ENCODE measurements at regions not wholly inside any gene's neighbourhood (a gene's known extent, or its start where the extent isn't known, plus 50 kb on each side); places are given as distances from the start of the nearest gene placed in this dataset.

GRCh38 chr3:124664804-124665203, 65.4 kb upstream of the UMPS start:
- Histone ChIP-seq H3K27ac (peak overlapping the region; percentile 55 to 92 (median 57)), H3K4me1 (peaks cover 0 to 51% (median 23%) of the 10 kb centered on the region in 4 donors), H3K9me3 (no peaks in the 10 kb centered on the region), H3K36me3 (peaks cover 0 to 5% (median 0%) of the 10 kb centered on the region in 4 donors), H3K4me3 (no peak overlapping the region), H3K27me3 (no peaks in the 10 kb centered on the region)
- intact Hi-C loops (cut with DNase I), result no loop called here
- peak; percentile 37 to 83 (median 71) for DNase-seq
- TF ChIP-seq CTCF (IDR thresholded peaks at IDR 0.05) (peak in 1 of 4 donors; percentile 6), POLR2A (IDR thresholded peaks at IDR 0.05) (no peak)
- WGBS (ENCODE audit: insufficient coverage, low coverage, low lambda C conversion rate, missing lambda C conversion rate), result 19% methylated on average over 2 of the region's 2 CpGs
- ATAC-seq, result peak; percentile 85 to 93 (median 90)

GRCh38 chr3:124666067-124666466, 64.2 kb upstream of the UMPS start:
- no peak for TF ChIP-seq CTCF (IDR thresholded peaks at IDR 0.05)
- Histone ChIP-seq H3K27ac (peak overlapping the region in 1 of 3 donors; percentile 92), H3K36me3 (peaks cover 0 to 5% (median 0%) of the 10 kb centered on the region in 4 donors), H3K9me3 (no peaks in the 10 kb centered on the region), H3K4me1 (peaks cover 0 to 51% (median 23%) of the 10 kb centered on the region in 4 donors), H3K4me3 (no peak overlapping the region), H3K27me3 (no peaks in the 10 kb centered on the region)
- 77% methylated on average over 5 of the region's 5 CpGs for WGBS (ENCODE audit: insufficient coverage, low coverage, low lambda C conversion rate, missing lambda C conversion rate)
- ATAC-seq (no peak), DNase-seq (no peak)
- intact Hi-C loops (cut with DNase I), result no loop called here

GRCh38 chr3:124669470-124669869, 60.8 kb upstream of the UMPS start:
- ATAC-seq (peak; percentile 14 to 68 (median 32)), DNase-seq (no peak)
- H3K36me3 ChIP-seq, result peaks cover 0 to 20% (median 4%) of the 10 kb centered on the region in 4 donors
- no peaks in the 10 kb centered on the region for H3K27me3 ChIP-seq
- no peaks in the 10 kb centered on the region for H3K9me3 ChIP-seq
- no peak overlapping the region for H3K4me3 ChIP-seq
- peaks cover 0 to 25% (median 13%) of the 10 kb centered on the region in 4 donors for H3K4me1 ChIP-seq
- intact Hi-C loops (cut with DNase I), result no loop called here
- TF ChIP-seq CTCF (IDR thresholded peaks at IDR 0.05), result no peak
- no peak for TF ChIP-seq POLR2A (IDR thresholded peaks at IDR 0.05)
- peak overlapping the region in 2 of 3 donors; percentile 1 to 11 for H3K27ac ChIP-seq
- WGBS (ENCODE audit: insufficient coverage, low coverage, low lambda C conversion rate, missing lambda C conversion rate), result 50% methylated on average over 3 of the region's 3 CpGs

- H3K9me3 ChIP-seq, result no peaks in the 10 kb centered on the region
- peaks cover 0 to 30% (median 7%) of the 10 kb centered on the region in 4 donors for H3K36me3 ChIP-seq
- 59% methylated on average over 5 of the region's 5 CpGs for WGBS (ENCODE audit: insufficient coverage, low coverage, low lambda C conversion rate, missing lambda C conversion rate)
- H3K4me1 ChIP-seq, result peaks cover 0 to 16% (median 5%) of the 10 kb centered on the region in 4 donors
- intact Hi-C loops (cut with DNase I), result no loop called here
- TF ChIP-seq POLR2A (IDR thresholded peaks at IDR 0.05) (no peak), CTCF (IDR thresholded peaks at IDR 0.05) (no peak)
- H3K27me3 ChIP-seq, result no peaks in the 10 kb centered on the region
- DNase-seq (no peak), ATAC-seq (peak in 3 of 4 donors; percentile 27 to 56 (median 34))
- no peak overlapping the region for H3K4me3 ChIP-seq
- no peak overlapping the region for H3K27ac ChIP-seq
Observed at GRCh38 chr3:124671106-124671505, 59.1 kb upstream of the UMPS start.

- Histone ChIP-seq H3K9me3 (no peaks in the 10 kb centered on the region), H3K27me3 (no peaks in the 10 kb centered on the region), H3K4me3 (no peak overlapping the region), H3K27ac (no peak overlapping the region), H3K4me1 (peaks cover 0 to 5% (median 2%) of the 10 kb centered on the region in 4 donors), H3K36me3 (peaks cover 0 to 35% (median 13%) of the 10 kb centered on the region in 4 donors)
- DNase-seq, result no peak
- 87% methylated on average over 8 of the region's 13 CpGs for WGBS (ENCODE audit: insufficient coverage, low coverage, low lambda C conversion rate, missing lambda C conversion rate)
- intact Hi-C loops (cut with DNase I), result no loop called here
- no peak for ATAC-seq
- TF ChIP-seq POLR2A (IDR thresholded peaks at IDR 0.05) (no peak), CTCF (IDR thresholded peaks at IDR 0.05) (no peak)
Observed at GRCh38 chr3:124674336-124674735, 55.9 kb upstream of the UMPS start.

Measured in right lobe of liver (tissue), 6 donors.